Keratinocyte (primary cell): ENCODE measurements at regions not wholly inside any gene's neighbourhood (a gene's known extent, or its start where the extent isn't known, plus 50 kb on each side); places are given as distances from the start of the nearest gene placed in this dataset.

Source experiments
- DNase-seq: peaks from one replicate; pipeline ENCODE4 v3.0.0-alpha.2; 2011; ENCODE audit warnings: low read depth, missing footprints, low spot score
- FAIRE-seq: peaks from 2 replicates; lab custom pipeline; 2011; peaks lifted over from hg19 to GRCh38; lab: Jason Lieb, UNC
- H2AFZ ChIP-seq: 2 replicates; pipeline ENCODE4 v1.6.0; 2012; ENCODE audit warnings: low read length, control low read depth, inconsistent platforms; ENCODE audit not compliant: control insufficient read depth
- H3K27ac ChIP-seq: 2 replicates; pipeline ENCODE4 v1.5.1; 2011; ENCODE audit warnings: low read length; ENCODE audit not compliant: control insufficient read depth, insufficient read depth
- H3K27me3 ChIP-seq: 3 replicates; pipeline ENCODE4 v1.6.0; 2011; ENCODE audit warnings: low read length; ENCODE audit not compliant: control insufficient read depth, insufficient read depth; ENCODE audit errors: extremely low read depth
- H3K36me3 ChIP-seq, 2 experiments: 2 replicates in 1 of 2; 3 replicates in 1 of 2; pipeline ENCODE4 v1.5.1; 2011; ENCODE audit warnings: low read length in 2 of 2, mild to moderate bottlenecking in 1 of 2; ENCODE audit not compliant: control insufficient read depth in 2 of 2, insufficient read depth in 2 of 2; ENCODE audit errors: extremely low read depth in 1 of 2
- H3K4me1 ChIP-seq: 3 replicates; pipeline ENCODE4 v1.5.1; 2011; ENCODE audit warnings: low read length; ENCODE audit not compliant: control insufficient read depth, insufficient read depth; ENCODE audit errors: extremely low read depth
- H3K4me2 ChIP-seq: 3 replicates; pipeline ENCODE4 v1.6.0; 2011; ENCODE audit warnings: low read depth, low read length; ENCODE audit not compliant: control insufficient read depth, insufficient read depth; ENCODE audit errors: extremely low read depth
- H3K4me3 ChIP-seq, 3 experiments: fragments of 200-600 bp in 1 of 3; sonication (generic) in 1 of 3; 2 replicates in 2 of 3; 3 replicates in 1 of 3; pipeline ENCODE4 v1.5.1; 2011 to 2016; ENCODE audit warnings: low read length in 3 of 3, mild to moderate bottlenecking in 3 of 3, control low read depth in 2 of 3, inconsistent platforms in 1 of 3, low read depth in 1 of 3, mixed read lengths in 1 of 3, mixed run types in 1 of 3, moderate library complexity in 1 of 3; ENCODE audit not compliant: control insufficient read depth in 2 of 3, insufficient read depth in 2 of 3; ENCODE audit errors: extremely low read depth in 1 of 3
- H3K79me2 ChIP-seq: 2 replicates; pipeline ENCODE4 v1.6.0; 2012; ENCODE audit warnings: low read length; ENCODE audit not compliant: control insufficient read depth, insufficient read depth
- H3K9ac ChIP-seq: 3 replicates; pipeline ENCODE4 v1.6.0; 2011; ENCODE audit warnings: low read length; ENCODE audit not compliant: control insufficient read depth, insufficient read depth; ENCODE audit errors: extremely low read depth
- H3K9me1 ChIP-seq: 3 replicates; pipeline ENCODE4 v1.6.0; 2011; ENCODE audit warnings: low read length; ENCODE audit not compliant: control insufficient read depth, insufficient read depth; ENCODE audit errors: extremely low read depth
- H3K9me3 ChIP-seq: 2 replicates; pipeline ENCODE4 v1.5.1; 2012; ENCODE audit warnings: low read depth, low read length; ENCODE audit not compliant: control insufficient read depth
- H4K20me1 ChIP-seq: 3 replicates; pipeline ENCODE4 v1.6.0; 2011; ENCODE audit warnings: low read length; ENCODE audit not compliant: control insufficient read depth, insufficient read depth; ENCODE audit errors: extremely low read depth
- CTCF ChIP-seq, 3 experiments: IDR thresholded peaks in 1 of 3; conservative IDR thresholded peaks in 1 of 3; optimal IDR thresholded peaks in 1 of 3; 2 replicates in 2 of 3; 3 replicates in 1 of 3; pipeline versions ENCODE3 to v1.5.1; 2011; ENCODE audit warnings: low read length in 3 of 3, mild to moderate bottlenecking in 3 of 3, moderate library complexity in 2 of 3, control low read depth in 1 of 3, inconsistent platforms in 1 of 3; ENCODE audit not compliant: insufficient read depth in 2 of 3; ENCODE audit errors: extremely low read depth in 1 of 3
- EZH2 ChIP-seq: IDR thresholded peaks from one replicate; pipeline ENCODE4 v1.6.1; 2012; ENCODE audit warnings: inconsistent platforms, mild to moderate bottlenecking, low read length, moderate library complexity
- dilution Hi-C: fragments of 300-500 bp; cut with MboI; formaldehyde crosslinking; loops from one replicate; pipeline ENCODE4 v1.7.0; 2020; ENCODE audit warnings: low sequenced_read_pairs; ENCODE audit not compliant: extremely low pct_ligation_motif_present

- no peaks in the 10 kb centered on the region for H3K27me3 ChIP-seq
- no peak overlapping the region for H3K27ac ChIP-seq
- TF ChIP-seq CTCF (optimal IDR thresholded peaks at IDR 0.05 in 1 of 3, IDR thresholded peaks at IDR 0.05 in 1 of 3, conservative IDR thresholded peaks at IDR 0.05 in 1 of 3; ENCODE audit: extremely low read depth in 1 of 3, insufficient read depth in 2 of 3, low read length in 3 of 3) (no peak), EZH2 (no peak)
- H2AFZ ChIP-seq, result no peak overlapping the region
- no peaks in the 10 kb centered on the region for H4K20me1 ChIP-seq
- H3K9ac ChIP-seq, result no peak overlapping the region
- DNase-seq (no peak), FAIRE-seq (no peak)
- H3K9me3 ChIP-seq, result no peaks in the 10 kb centered on the region
- H3K36me3 ChIP-seq, result no peaks in the 10 kb centered on the region
- no peaks in the 10 kb centered on the region for H3K9me1 ChIP-seq
- H3K79me2 ChIP-seq, result no peaks in the 10 kb centered on the region
- no peak overlapping the region for H3K4me2 ChIP-seq
- H3K4me3 ChIP-seq, result no peak overlapping the region
- no peaks in the 10 kb centered on the region for H3K4me1 ChIP-seq
- dilution Hi-C loops, result no loop called here
Observed at GRCh38 chr14:41230683-41231082, 376.0 kb upstream of the LRFN5 start.

- Histone ChIP-seq H2AFZ (no peak overlapping the region), H3K4me2 (no peak overlapping the region), H3K79me2 (no peaks in the 10 kb centered on the region), H3K9ac (no peak overlapping the region), H3K27ac (no peak overlapping the region), H3K4me3 (no peak overlapping the region), H3K9me3 (no peaks in the 10 kb centered on the region), H3K36me3 (no peaks in the 10 kb centered on the region), H3K27me3 (no peaks in the 10 kb centered on the region), H3K4me1 (no peaks in the 10 kb centered on the region), H4K20me1 (no peaks in the 10 kb centered on the region), H3K9me1 (no peaks in the 10 kb centered on the region)
- dilution Hi-C loops, result no loop called here
- TF ChIP-seq CTCF (optimal IDR thresholded peaks at IDR 0.05 in 1 of 3, IDR thresholded peaks at IDR 0.05 in 1 of 3, conservative IDR thresholded peaks at IDR 0.05 in 1 of 3; ENCODE audit: extremely low read depth in 1 of 3, insufficient read depth in 2 of 3, low read length in 3 of 3) (no peak), EZH2 (no peak)
- DNase-seq, result no peak
- FAIRE-seq, result no peak
Observed at GRCh38 chr14:41229824-41230223, 376.9 kb upstream of the LRFN5 start.
